Glutamatergic neuron (in vitro differentiated cells): ENCODE measurements at regions not wholly inside any gene's neighbourhood (a gene's known extent, or its start where the extent isn't known, plus 50 kb on each side); places are given as distances from the start of the nearest gene placed in this dataset.

Experiments used
- DNase-seq: peaks from one replicate; pipeline ENCODE4 v3.0.0; 2022
- H3K27ac Mint-ChIP-seq: one replicate; pipeline ENCODE4 v1.8.0; 2020; ENCODE audit warnings: mild to moderate bottlenecking, mixed read lengths, inconsistent platforms; ENCODE audit not compliant: unreplicated experiment
- H3K27me3 Mint-ChIP-seq: one replicate; pipeline ENCODE4 v1.8.0; 2020; ENCODE audit warnings: mild to moderate bottlenecking, moderate library complexity, mixed read lengths, inconsistent platforms; ENCODE audit not compliant: unreplicated experiment
- H3K36me3 Mint-ChIP-seq: one replicate; pipeline ENCODE4 v1.8.0; 2020; ENCODE audit warnings: mild to moderate bottlenecking, mixed read lengths, inconsistent platforms; ENCODE audit not compliant: unreplicated experiment
- H3K4me1 Mint-ChIP-seq: one replicate; pipeline ENCODE4 v1.8.0; 2020; ENCODE audit warnings: mild to moderate bottlenecking, low read depth, mixed read lengths, inconsistent platforms; ENCODE audit not compliant: unreplicated experiment
- H3K4me3 Mint-ChIP-seq: one replicate; pipeline ENCODE4 v1.8.0; 2020; ENCODE audit warnings: mild to moderate bottlenecking, mixed read lengths, inconsistent platforms; ENCODE audit not compliant: unreplicated experiment
- H3K9me3 Mint-ChIP-seq: one replicate; pipeline ENCODE4 v1.8.0; 2020; ENCODE audit warnings: mild to moderate bottlenecking, moderate library complexity, mixed read lengths, inconsistent platforms; ENCODE audit not compliant: unreplicated experiment
- TF ChIP-seq, protein P1 (sequence below): fragments of 200-600 bp; sonication (generic); IDR thresholded peaks from one replicate; pipeline ENCODE4 v1.5.0; 2021; ENCODE audit not compliant: partially characterized antibody, unreplicated experiment

- Mint-ChIP-seq H3K27ac (no peak overlapping the region), H3K9me3 (peaks cover 1% of the 10 kb centered on the region), H3K4me3 (no peak overlapping the region), H3K36me3 (no peaks in the 10 kb centered on the region), H3K4me1 (peaks cover 3% of the 10 kb centered on the region), H3K27me3 (no peaks in the 10 kb centered on the region)
- DNase-seq = no peak
- TF ChIP-seq, protein P1, sequence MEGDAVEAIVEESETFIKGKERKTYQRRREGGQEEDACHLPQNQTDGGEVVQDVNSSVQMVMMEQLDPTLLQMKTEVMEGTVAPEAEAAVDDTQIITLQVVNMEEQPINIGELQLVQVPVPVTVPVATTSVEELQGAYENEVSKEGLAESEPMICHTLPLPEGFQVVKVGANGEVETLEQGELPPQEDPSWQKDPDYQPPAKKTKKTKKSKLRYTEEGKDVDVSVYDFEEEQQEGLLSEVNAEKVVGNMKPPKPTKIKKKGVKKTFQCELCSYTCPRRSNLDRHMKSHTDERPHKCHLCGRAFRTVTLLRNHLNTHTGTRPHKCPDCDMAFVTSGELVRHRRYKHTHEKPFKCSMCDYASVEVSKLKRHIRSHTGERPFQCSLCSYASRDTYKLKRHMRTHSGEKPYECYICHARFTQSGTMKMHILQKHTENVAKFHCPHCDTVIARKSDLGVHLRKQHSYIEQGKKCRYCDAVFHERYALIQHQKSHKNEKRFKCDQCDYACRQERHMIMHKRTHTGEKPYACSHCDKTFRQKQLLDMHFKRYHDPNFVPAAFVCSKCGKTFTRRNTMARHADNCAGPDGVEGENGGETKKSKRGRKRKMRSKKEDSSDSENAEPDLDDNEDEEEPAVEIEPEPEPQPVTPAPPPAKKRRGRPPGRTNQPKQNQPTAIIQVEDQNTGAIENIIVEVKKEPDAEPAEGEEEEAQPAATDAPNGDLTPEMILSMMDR = no peak
Measured at GRCh38 chr7:85875398-85875797, 688.5 kb upstream of the SEMA3D start.

DNA sequence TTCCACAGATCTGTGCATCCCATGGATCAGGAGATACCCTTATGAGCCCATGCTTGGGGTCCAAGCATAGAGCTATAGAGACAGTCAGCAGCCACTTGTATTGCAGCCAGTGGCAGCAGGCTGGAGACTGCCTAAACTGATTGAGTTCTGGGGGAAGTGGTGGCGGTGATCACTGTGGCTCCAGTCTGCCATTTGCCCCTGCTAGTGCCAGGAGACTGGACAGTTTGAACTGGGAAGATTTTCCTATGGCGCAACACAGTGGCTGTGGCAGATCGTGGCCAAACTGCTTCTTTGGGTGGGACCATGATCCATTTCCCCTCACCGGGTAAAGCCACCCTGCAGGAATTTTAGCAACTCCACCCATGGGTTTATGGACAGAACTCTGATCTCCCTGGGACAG is 679.7 kb upstream of the SEMA3D start:
- peaks cover 7% of the 10 kb centered on the region for H3K36me3 Mint-ChIP-seq
- no peaks in the 10 kb centered on the region for H3K4me1 Mint-ChIP-seq
- H3K9me3 Mint-ChIP-seq = peaks cover 3% of the 10 kb centered on the region
- TF ChIP-seq, protein P1 = no peak
- no peak overlapping the region for H3K4me3 Mint-ChIP-seq
- DNase-seq = no peak
- no peak overlapping the region for H3K27ac Mint-ChIP-seq
- no peaks in the 10 kb centered on the region for H3K27me3 Mint-ChIP-seq

- Mint-ChIP-seq H3K27me3 (no peaks in the 10 kb centered on the region), H3K4me1 (peaks cover 5% of the 10 kb centered on the region), H3K4me3 (no peak overlapping the region), H3K27ac (no peak overlapping the region), H3K36me3 (no peaks in the 10 kb centered on the region), H3K9me3 (no peaks in the 10 kb centered on the region)
- DNase-seq = no peak
- TF ChIP-seq, protein P1 = peak; percentile 33
Measured at GRCh38 chr7:85851571-85852193, 664.8 kb upstream of the SEMA3D start.

DNA sequence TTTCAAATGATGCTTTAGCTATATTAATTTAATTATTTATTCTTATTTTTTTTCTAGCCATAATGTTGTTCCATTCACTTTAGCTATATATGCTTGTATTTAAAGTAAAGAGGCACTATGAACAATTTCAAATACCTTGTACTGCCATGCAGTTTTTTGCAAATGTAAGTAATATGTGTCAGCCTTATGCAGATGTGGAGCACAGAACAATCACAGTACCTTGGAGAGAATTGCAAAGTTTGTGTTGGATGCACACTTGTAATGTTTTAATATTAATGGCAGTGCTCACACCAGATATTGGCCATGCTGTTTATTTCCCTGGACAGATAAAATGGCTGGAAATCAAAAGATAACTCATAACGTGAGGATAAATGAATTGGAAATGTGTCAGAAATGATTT is 663.5 kb upstream of the SEMA3D start:
- Mint-ChIP-seq H3K36me3 (no peaks in the 10 kb centered on the region), H3K27me3 (no peaks in the 10 kb centered on the region), H3K4me1 (peaks cover 5% of the 10 kb centered on the region), H3K27ac (no peak overlapping the region), H3K4me3 (no peak overlapping the region), H3K9me3 (no peaks in the 10 kb centered on the region)
- TF ChIP-seq, protein P1 = no peak
- no peak for DNase-seq

DNA sequence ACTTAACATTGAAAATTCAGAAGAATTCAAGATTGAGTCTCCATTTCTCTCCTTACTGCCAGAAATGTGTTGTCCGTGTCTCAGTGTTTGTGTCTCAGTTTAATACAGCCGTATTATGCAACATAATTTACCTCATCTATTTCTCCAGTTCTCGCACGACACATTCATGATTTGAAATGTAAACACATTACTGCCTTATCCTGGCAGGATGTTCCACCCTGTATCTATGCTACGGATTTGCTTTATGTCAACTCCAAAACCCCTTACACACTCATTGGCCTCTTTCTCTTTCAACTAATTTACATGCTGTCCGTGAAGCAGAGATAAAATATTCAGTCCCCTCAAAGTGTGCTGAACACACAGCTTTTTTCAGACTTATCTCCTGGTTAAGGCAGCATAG is 653.7 kb upstream of the SEMA3D start:
- Mint-ChIP-seq H3K4me1 (no peaks in the 10 kb centered on the region), H3K9me3 (peaks cover 3% of the 10 kb centered on the region), H3K27ac (no peak overlapping the region), H3K4me3 (no peak overlapping the region), H3K27me3 (no peaks in the 10 kb centered on the region), H3K36me3 (no peaks in the 10 kb centered on the region)
- TF ChIP-seq, protein P1 = no peak
- no peak for DNase-seq
